ENCODE measurements at regions not wholly inside any gene's neighbourhood (a gene's known extent, or its start where the extent isn't known, plus 50 kb on each side); places are given as distances from the start of the nearest gene placed in this dataset.

- no peaks in the 10 kb centered on the region for H3K9me3 ChIP-seq (ENCODE audit: insufficient read depth, low read depth)
- no peaks in the 10 kb centered on the region for H3K79me2 ChIP-seq (ENCODE audit: low read depth)
- ChIA-PET CTCF (no interaction called here), POLR2A (ENCODE audit: unreplicated experiment) (no interaction called here)
- TF ChIP-seq CTCF (conservative IDR thresholded peaks at IDR 0.05) (no peak), EZH2 (IDR thresholded peaks at IDR 0.05; ENCODE audit: low read depth) (no peak)
- H3K27ac ChIP-seq, result no peak overlapping the region
- peaks cover 100% of the 10 kb centered on the region for H3K27me3 ChIP-seq (ENCODE audit: insufficient read depth, low read depth)
- H3K4me3 ChIP-seq, result no peak overlapping the region
- no peaks in the 10 kb centered on the region for H3F3A ChIP-seq (ENCODE audit: insufficient read depth, low read depth)
- H2AFZ ChIP-seq, result no peak overlapping the region
- H3K4me1 ChIP-seq (replicated peaks; ENCODE audit: insufficient read depth), result no peaks in the 10 kb centered on the region
- no TSS peak for BruUV-seq (replicated peaks)
- DNase-seq, result no peak
- no peaks in the 10 kb centered on the region; the same call in 1 of the 2 replicates for H4K20me1 ChIP-seq (ENCODE audit: insufficient read depth)
- intact Hi-C loops (cut with micrococcal nuclease; ENCODE audit: unreplicated experiment), result no loop called here
- H3K4me2 ChIP-seq, result no peak overlapping the region
- H3K9me2 ChIP-seq (ENCODE audit: insufficient read depth), result no peaks in the 10 kb centered on the region
- no peaks in the 10 kb centered on the region for H3K36me3 ChIP-seq (ENCODE audit: low read depth)
Measured at GRCh38 chr13:111536075-111536642, 215.7 kb downstream of the TEX29 start.

GRCh38 chr13:111537115-111537728, 216.8 kb downstream of the TEX29 start:
- Histone ChIP-seq H3K9me3 (ENCODE audit: insufficient read depth, low read depth) (no peaks in the 10 kb centered on the region), H3K4me2 (no peak overlapping the region), H3K4me1 (replicated peaks; ENCODE audit: insufficient read depth) (no peaks in the 10 kb centered on the region), H3K36me3 (ENCODE audit: low read depth) (no peaks in the 10 kb centered on the region), H3K9me2 (ENCODE audit: insufficient read depth) (no peaks in the 10 kb centered on the region), H3K27ac (no peak overlapping the region), H2AFZ (no peak overlapping the region), H3K4me3 (no peak overlapping the region), H4K20me1 (ENCODE audit: insufficient read depth) (no peaks in the 10 kb centered on the region; the same call in 1 of the 2 replicates), H3F3A (ENCODE audit: insufficient read depth, low read depth) (no peaks in the 10 kb centered on the region), H3K27me3 (ENCODE audit: insufficient read depth, low read depth) (peaks cover 100% of the 10 kb centered on the region), H3K79me2 (ENCODE audit: low read depth) (no peaks in the 10 kb centered on the region)
- DNase-seq, result no peak
- intact Hi-C loops (cut with micrococcal nuclease; ENCODE audit: unreplicated experiment), result no loop called here
- no TSS peak for BruUV-seq (replicated peaks)
- TF ChIP-seq EZH2 (IDR thresholded peaks at IDR 0.05; ENCODE audit: low read depth) (no peak; the same call in 1 of the 2 replicates), CTCF (conservative IDR thresholded peaks at IDR 0.05) (no peak)
- ChIA-PET CTCF (no interaction called here), POLR2A (ENCODE audit: unreplicated experiment) (no interaction called here)

GRCh38 chr13:111537843-111538499, 217.5 kb downstream of the TEX29 start:
- ChIA-PET POLR2A (ENCODE audit: unreplicated experiment) (no interaction called here), CTCF (no interaction called here)
- no peak for DNase-seq
- no TSS peak for BruUV-seq (replicated peaks)
- Histone ChIP-seq H3K4me2 (no peak overlapping the region), H3K4me3 (no peak overlapping the region), H3K9me3 (ENCODE audit: insufficient read depth, low read depth) (no peaks in the 10 kb centered on the region), H3K79me2 (ENCODE audit: low read depth) (no peaks in the 10 kb centered on the region), H3K4me1 (replicated peaks; ENCODE audit: insufficient read depth) (no peaks in the 10 kb centered on the region), H2AFZ (no peak overlapping the region), H3K36me3 (ENCODE audit: low read depth) (no peaks in the 10 kb centered on the region), H3K27ac (no peak overlapping the region), H3K9me2 (ENCODE audit: insufficient read depth) (no peaks in the 10 kb centered on the region), H4K20me1 (ENCODE audit: insufficient read depth) (no peaks in the 10 kb centered on the region; the same call in 1 of the 2 replicates), H3K27me3 (ENCODE audit: insufficient read depth, low read depth) (peaks cover 100% of the 10 kb centered on the region), H3F3A (ENCODE audit: insufficient read depth, low read depth) (no peaks in the 10 kb centered on the region)
- intact Hi-C loops (cut with micrococcal nuclease; ENCODE audit: unreplicated experiment), result no loop called here
- TF ChIP-seq EZH2 (IDR thresholded peaks at IDR 0.05; ENCODE audit: low read depth) (no peak), CTCF (conservative IDR thresholded peaks at IDR 0.05) (no peak)

All from PC-9 (cell line).